ENCODE measurements at regions not wholly inside any gene's neighbourhood (a gene's known extent, or its start where the extent isn't known, plus 50 kb on each side); places are given as distances from the start of the nearest gene placed in this dataset.

DNA sequence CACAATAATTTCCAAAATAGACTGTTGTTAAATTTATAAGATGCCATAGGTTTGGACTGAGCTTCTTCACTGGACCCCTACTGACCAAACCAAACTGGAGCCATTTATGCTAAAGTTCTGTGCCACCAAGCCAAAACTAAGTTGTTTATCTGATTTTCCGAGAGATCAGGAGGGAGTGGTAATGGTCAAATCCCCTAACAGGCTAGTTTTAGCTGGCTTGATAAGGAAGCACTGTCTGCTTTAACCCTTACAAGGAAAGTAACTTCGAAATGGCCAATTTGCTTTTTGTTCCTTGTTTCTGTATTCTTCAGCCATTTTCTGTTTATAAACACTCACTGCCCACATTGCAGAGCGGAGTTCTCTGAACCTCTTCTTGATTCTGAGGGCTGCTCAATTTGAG is 246.8 kb upstream of the TUT7 start:
- intact Hi-C loops (cut with micrococcal nuclease): no loop called here
- Histone ChIP-seq H3K9me3 (ENCODE audit: control extremely low read depth in 1 of 3, control insufficient read depth in 2 of 3, insufficient read depth in 1 of 3, low read length in 2 of 3) (peaks cover 0 to 4% (median 0%) of the 10 kb centered on the region in 3 donors), H3K4me2 (replicated peaks; ENCODE audit: low read depth, low read length, poor library complexity, severe bottlenecking) (no peak overlapping the region), H2AFZ (ENCODE audit: insufficient read depth, low read depth, low read length, poor library complexity, severe bottlenecking) (no peak overlapping the region), H3K36me3 (replicated peaks in 1 of 2; ENCODE audit: control extremely low read depth in 1 of 2, control insufficient read depth in 1 of 2, extremely low read depth in 1 of 2, insufficient read depth in 2 of 2, low read length in 1 of 2) (no peaks in the 10 kb centered on the region), H3K4me1 (ENCODE audit: control insufficient read depth in 2 of 2, insufficient read depth in 2 of 2, low read length in 2 of 2) (no peaks in the 10 kb centered on the region), H3K27me3 (replicated peaks in 1 of 4; ENCODE audit: control extremely low read depth in 1 of 4, control insufficient read depth in 3 of 4, insufficient read depth in 4 of 4, low read length in 3 of 4) (no peaks in the 10 kb centered on the region), H3K9ac (ENCODE audit: low read length) (no peak overlapping the region), H3K79me2 (ENCODE audit: control insufficient read depth, insufficient read depth, low read length) (no peaks in the 10 kb centered on the region), H3K27ac (ENCODE audit: low read length in 2 of 2) (no peak overlapping the region), H3K4me3 (ENCODE audit: control extremely low read depth in 1 of 5, extremely low read depth in 1 of 5, insufficient read depth in 1 of 5, low read depth in 2 of 5, low read length in 4 of 5) (no peak overlapping the region), H4K20me1 (ENCODE audit: control insufficient read depth, insufficient read depth, low read length, poor library complexity, severe bottlenecking) (no peaks in the 10 kb centered on the region)
- no peak for ATAC-seq (ENCODE audit: low read depth)
- 67% methylated on average over 3 of the region's 3 CpGs for WGBS (ENCODE audit: insufficient coverage)
- CTCF ChIA-PET: no interaction called here
- Mint-ChIP-seq H3K27me3 (peaks cover 3% of the 10 kb centered on the region), H3K9me3 (ENCODE audit: insufficient read depth) (no peaks in the 10 kb centered on the region), H3K4me1 (no peaks in the 10 kb centered on the region), H3K4me3 (no peak overlapping the region), H3K27ac (no peak overlapping the region)
- POLR2A ChIA-PET: no interaction called here
- TF ChIP-seq, protein P1, sequence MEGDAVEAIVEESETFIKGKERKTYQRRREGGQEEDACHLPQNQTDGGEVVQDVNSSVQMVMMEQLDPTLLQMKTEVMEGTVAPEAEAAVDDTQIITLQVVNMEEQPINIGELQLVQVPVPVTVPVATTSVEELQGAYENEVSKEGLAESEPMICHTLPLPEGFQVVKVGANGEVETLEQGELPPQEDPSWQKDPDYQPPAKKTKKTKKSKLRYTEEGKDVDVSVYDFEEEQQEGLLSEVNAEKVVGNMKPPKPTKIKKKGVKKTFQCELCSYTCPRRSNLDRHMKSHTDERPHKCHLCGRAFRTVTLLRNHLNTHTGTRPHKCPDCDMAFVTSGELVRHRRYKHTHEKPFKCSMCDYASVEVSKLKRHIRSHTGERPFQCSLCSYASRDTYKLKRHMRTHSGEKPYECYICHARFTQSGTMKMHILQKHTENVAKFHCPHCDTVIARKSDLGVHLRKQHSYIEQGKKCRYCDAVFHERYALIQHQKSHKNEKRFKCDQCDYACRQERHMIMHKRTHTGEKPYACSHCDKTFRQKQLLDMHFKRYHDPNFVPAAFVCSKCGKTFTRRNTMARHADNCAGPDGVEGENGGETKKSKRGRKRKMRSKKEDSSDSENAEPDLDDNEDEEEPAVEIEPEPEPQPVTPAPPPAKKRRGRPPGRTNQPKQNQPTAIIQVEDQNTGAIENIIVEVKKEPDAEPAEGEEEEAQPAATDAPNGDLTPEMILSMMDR (IDR thresholded peaks at IDR 0.05): no peak
- no peak for TF ChIP-seq EZH2 (IDR thresholded peaks at IDR 0.05; ENCODE audit: borderline replicate concordance, insufficient read depth, low read depth, low read length, poor library complexity, severe bottlenecking)
- DNase-seq: no peak

DNA sequence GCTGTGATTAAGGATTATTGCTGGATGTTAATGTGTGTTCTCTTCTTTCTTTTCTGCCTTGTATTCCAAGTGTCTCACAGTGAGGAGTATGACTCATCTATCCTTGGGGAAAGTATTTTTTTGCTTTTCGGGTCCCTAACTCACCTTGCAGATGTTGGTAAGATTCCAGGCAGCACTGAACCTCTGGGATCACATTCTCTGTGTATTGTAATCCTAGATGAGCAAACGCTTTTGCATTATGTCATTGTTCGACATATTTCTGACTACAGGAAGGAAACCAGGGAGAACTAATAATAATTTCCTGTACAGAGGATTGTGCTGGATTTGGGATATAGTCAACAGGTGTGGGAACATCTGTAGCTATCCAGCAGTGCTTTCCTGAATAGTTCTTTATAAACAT is 246.1 kb upstream of the TUT7 start:
- ChIA-PET CTCF (no interaction called here), POLR2A (no interaction called here)
- Histone ChIP-seq H3K9ac (ENCODE audit: low read length) (no peak overlapping the region), H4K20me1 (ENCODE audit: control insufficient read depth, insufficient read depth, low read length, poor library complexity, severe bottlenecking) (no peaks in the 10 kb centered on the region), H3K27me3 (replicated peaks in 1 of 4; ENCODE audit: control extremely low read depth in 1 of 4, control insufficient read depth in 3 of 4, insufficient read depth in 4 of 4, low read length in 3 of 4) (no peaks in the 10 kb centered on the region), H3K4me1 (ENCODE audit: control insufficient read depth in 2 of 2, insufficient read depth in 2 of 2, low read length in 2 of 2) (no peaks in the 10 kb centered on the region), H3K4me3 (ENCODE audit: control extremely low read depth in 1 of 5, extremely low read depth in 1 of 5, insufficient read depth in 1 of 5, low read depth in 2 of 5, low read length in 4 of 5) (no peak overlapping the region), H3K9me3 (ENCODE audit: control extremely low read depth in 1 of 3, control insufficient read depth in 2 of 3, insufficient read depth in 1 of 3, low read length in 2 of 3) (peaks cover 0 to 4% (median 0%) of the 10 kb centered on the region in 3 donors), H3K79me2 (ENCODE audit: control insufficient read depth, insufficient read depth, low read length) (no peaks in the 10 kb centered on the region), H3K27ac (ENCODE audit: low read length in 2 of 2) (no peak overlapping the region), H3K4me2 (replicated peaks; ENCODE audit: low read depth, low read length, poor library complexity, severe bottlenecking) (no peak overlapping the region), H3K36me3 (replicated peaks in 1 of 2; ENCODE audit: control extremely low read depth in 1 of 2, control insufficient read depth in 1 of 2, extremely low read depth in 1 of 2, insufficient read depth in 2 of 2, low read length in 1 of 2) (no peaks in the 10 kb centered on the region), H2AFZ (ENCODE audit: insufficient read depth, low read depth, low read length, poor library complexity, severe bottlenecking) (no peak overlapping the region)
- no peaks in the 10 kb centered on the region for H3K9me3 Mint-ChIP-seq (ENCODE audit: insufficient read depth)
- no peaks in the 10 kb centered on the region for H3K4me1 Mint-ChIP-seq
- no peak overlapping the region for H3K27ac Mint-ChIP-seq
- intact Hi-C loops (cut with micrococcal nuclease): no loop called here
- ATAC-seq (ENCODE audit: low read depth) (no peak), DNase-seq (no peak)
- TF ChIP-seq, protein P1 (IDR thresholded peaks at IDR 0.05): no peak
- no peak for TF ChIP-seq EZH2 (IDR thresholded peaks at IDR 0.05; ENCODE audit: borderline replicate concordance, insufficient read depth, low read depth, low read length, poor library complexity, severe bottlenecking)
- H3K4me3 Mint-ChIP-seq: no peak overlapping the region
- peaks cover 3% of the 10 kb centered on the region for H3K27me3 Mint-ChIP-seq
- 73% methylated on average over 2 of the region's 3 CpGs for WGBS (ENCODE audit: insufficient coverage)
